D721Med (cell line): ENCODE measurements at regions not wholly inside any gene's neighbourhood (a gene's known extent, or its start where the extent isn't known, plus 50 kb on each side); places are given as distances from the start of the nearest gene placed in this dataset.

Experiments
- DNase-seq: peaks from one replicate; pipeline ENCODE4 v3.0.0; 2011; ENCODE audit warnings: low spot score; ENCODE audit not compliant: insufficient read length
- FAIRE-seq: peaks from 2 replicates; lab custom pipeline; 2011; peaks lifted over from hg19 to GRCh38; lab: Jason Lieb, UNC
- TF ChIP-seq, protein P1 (sequence below): IDR thresholded peaks from 2 replicates; pipeline ENCODE4 v1.5.1; 2012; ENCODE audit warnings: mild to moderate bottlenecking, control low read depth; ENCODE audit not compliant: insufficient read depth; ENCODE audit errors: missing control alignments

DNA sequence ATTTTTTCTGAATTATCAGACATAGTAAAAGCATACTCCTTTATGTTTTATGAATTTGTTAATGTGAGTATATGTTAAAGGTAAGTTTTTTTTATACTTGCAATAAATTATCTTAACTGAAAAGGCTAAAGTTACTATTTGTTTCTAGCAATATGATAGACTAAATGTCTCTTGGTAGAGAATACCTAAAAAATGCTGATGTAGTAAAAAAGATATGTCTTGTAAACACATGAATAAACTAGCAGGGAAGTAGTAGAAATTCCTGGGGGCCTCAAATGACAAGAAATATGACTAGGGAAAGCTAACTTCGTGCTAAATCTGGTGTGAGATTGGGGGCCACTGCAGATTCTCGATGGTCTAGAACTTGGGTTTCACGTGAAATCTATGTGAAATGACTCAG, 188.1 kb upstream of the CACNA1E start:
- DNase-seq: no peak
- FAIRE-seq: peak; percentile 63
- TF ChIP-seq, protein P1, sequence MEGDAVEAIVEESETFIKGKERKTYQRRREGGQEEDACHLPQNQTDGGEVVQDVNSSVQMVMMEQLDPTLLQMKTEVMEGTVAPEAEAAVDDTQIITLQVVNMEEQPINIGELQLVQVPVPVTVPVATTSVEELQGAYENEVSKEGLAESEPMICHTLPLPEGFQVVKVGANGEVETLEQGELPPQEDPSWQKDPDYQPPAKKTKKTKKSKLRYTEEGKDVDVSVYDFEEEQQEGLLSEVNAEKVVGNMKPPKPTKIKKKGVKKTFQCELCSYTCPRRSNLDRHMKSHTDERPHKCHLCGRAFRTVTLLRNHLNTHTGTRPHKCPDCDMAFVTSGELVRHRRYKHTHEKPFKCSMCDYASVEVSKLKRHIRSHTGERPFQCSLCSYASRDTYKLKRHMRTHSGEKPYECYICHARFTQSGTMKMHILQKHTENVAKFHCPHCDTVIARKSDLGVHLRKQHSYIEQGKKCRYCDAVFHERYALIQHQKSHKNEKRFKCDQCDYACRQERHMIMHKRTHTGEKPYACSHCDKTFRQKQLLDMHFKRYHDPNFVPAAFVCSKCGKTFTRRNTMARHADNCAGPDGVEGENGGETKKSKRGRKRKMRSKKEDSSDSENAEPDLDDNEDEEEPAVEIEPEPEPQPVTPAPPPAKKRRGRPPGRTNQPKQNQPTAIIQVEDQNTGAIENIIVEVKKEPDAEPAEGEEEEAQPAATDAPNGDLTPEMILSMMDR: no peak

DNA sequence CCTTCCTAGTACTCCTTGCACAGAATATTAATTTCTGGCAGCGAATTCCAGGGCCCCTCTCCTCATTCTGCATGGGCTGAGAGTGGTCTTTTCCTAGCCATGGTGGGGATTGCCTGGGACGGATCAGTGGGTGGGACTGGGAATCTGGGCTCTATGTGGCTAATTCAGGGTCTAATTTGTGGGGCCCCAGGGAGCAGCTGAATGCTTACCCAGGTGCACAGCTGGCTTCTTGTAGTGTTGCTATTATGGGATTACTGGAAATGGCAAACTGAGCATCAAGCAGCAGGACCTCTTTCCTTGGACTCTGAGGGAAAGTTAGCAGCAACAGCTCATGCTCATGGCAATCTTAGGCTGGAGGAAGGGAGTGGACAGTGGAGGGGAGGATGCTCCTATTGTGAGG, 187.1 kb upstream of the CACNA1E start:
- FAIRE-seq (peak; percentile 66), DNase-seq (no peak)
- TF ChIP-seq, protein P1: no peak

DNA sequence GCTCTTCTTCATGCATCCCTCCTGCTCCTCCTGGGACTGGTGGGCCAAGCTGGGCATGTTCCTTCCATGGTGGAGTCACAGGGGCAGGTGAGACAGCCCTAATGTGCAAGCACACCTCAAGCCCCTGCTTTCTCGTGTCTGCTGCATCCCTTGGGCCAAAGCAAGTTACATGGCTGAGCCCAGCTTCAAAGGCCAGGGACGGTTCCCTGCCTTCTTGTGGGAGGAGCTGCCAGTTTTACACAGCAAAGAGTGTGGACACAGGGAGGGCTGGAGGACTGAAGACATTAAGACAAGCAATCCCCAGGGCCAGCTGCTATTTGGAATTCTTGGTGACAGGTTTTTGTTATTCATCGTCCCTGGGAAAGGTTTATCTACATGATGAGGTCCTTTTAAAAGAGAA, 175.2 kb upstream of the CACNA1E start:
- no peak for FAIRE-seq

DNA sequence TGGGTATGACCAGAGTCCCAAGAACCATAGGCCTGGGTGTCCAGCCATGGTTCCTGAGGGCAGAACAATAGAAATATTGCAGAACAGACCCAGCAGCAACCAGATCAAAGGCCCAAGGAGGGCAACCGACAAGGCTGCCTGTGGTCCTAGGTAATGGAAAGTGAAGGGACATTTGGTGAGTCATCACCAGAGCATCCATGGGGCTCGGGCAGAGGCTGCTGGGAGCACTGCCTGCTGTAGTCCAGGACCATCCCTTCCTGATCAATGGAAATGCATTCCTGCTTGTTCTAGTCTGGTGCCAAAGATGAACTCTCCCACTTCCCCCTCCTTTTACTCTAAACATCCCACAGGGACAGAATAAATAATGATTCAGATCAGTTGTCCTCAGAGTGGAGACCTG, 172.8 kb upstream of the CACNA1E start:
- DNase-seq (no peak), FAIRE-seq (no peak)
- TF ChIP-seq, protein P1: no peak

More for the DNA sequence above, 175.2 kb upstream of the CACNA1E start:
- no peak for DNase-seq
- TF ChIP-seq, protein P1: no peak

DNA sequence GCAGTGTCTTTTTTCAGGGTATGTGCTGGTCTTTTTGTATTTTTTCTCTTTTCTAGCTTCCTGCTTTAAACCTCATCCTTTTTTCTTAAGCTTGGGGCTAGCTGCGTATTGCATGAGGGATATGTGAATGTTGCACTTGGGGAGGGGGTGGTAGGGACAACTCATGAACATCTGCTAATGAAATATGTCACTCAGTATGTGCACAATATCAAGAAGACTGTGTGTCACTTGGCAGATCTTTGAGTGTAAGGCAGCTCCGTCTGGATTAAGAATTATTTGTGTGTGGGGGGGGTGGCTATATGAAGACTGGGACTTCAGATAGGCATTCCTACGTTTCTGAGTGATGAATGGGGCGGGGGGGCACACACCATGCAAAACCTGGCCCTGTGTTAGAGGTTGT, 170.4 kb upstream of the CACNA1E start:
- FAIRE-seq (no peak), DNase-seq (no peak)
- TF ChIP-seq, protein P1: no peak

DNA sequence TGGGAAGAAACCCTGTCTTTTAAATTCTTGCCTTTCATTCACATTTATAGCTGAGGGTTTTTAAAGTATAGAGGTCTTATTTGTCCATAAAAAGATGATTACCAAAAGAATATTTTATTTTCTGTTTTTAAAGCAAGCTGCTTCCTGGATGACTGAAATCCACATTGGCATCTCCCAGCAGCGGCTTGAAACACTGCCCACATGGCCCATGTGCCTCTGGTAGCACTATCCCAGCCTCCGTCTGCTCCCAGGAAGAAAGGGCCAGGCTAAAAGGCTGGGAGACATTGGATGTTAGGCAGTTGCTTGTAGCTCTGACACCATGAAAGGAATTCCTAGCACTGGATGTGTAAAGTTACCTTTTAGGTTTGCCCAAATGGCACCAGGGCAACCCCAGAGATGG, 169.9 kb upstream of the CACNA1E start:
- FAIRE-seq: no peak
- DNase-seq: no peak
- TF ChIP-seq, protein P1: no peak

DNA sequence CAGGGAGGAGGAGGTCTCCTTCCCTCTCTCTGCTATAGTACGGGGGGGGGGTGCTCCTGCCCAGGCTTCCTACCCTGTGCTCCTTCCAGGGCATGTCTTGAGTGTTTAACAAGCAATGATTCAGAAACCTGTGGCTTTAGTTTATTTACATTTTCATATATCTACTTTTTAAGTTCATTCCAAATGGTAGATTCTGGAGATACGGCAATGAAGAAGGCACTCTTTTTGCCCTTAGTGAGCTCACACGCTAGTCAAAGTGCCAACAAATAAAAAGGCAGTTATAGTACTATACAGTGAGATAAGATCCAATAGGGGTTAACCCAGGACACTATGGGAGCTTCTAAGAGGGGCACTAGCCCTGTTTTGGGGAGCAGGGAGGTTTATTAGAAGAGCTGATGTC, 169.3 kb upstream of the CACNA1E start:
- no peak for FAIRE-seq
- DNase-seq: no peak
- TF ChIP-seq, protein P1: no peak
